ENCODE measurements at regions not wholly inside any gene's neighbourhood (a gene's known extent, or its start where the extent isn't known, plus 50 kb on each side); places are given as distances from the start of the nearest gene placed in this dataset.

GRCh38 chr12:86683568-86684304 lies 427.5 kb upstream of the MGAT4C start:
- DNase-seq (ENCODE audit: low read depth): no peak
- Histone ChIP-seq H3K4me3 (ENCODE audit: low read depth, low read length) (no peak overlapping the region), H3K27me3 (ENCODE audit: control insufficient read depth, insufficient read depth, low read length) (no peaks in the 10 kb centered on the region), H3K36me3 (ENCODE audit: control insufficient read depth, insufficient read depth, low read length) (no peaks in the 10 kb centered on the region)
- TF ChIP-seq, protein P1, sequence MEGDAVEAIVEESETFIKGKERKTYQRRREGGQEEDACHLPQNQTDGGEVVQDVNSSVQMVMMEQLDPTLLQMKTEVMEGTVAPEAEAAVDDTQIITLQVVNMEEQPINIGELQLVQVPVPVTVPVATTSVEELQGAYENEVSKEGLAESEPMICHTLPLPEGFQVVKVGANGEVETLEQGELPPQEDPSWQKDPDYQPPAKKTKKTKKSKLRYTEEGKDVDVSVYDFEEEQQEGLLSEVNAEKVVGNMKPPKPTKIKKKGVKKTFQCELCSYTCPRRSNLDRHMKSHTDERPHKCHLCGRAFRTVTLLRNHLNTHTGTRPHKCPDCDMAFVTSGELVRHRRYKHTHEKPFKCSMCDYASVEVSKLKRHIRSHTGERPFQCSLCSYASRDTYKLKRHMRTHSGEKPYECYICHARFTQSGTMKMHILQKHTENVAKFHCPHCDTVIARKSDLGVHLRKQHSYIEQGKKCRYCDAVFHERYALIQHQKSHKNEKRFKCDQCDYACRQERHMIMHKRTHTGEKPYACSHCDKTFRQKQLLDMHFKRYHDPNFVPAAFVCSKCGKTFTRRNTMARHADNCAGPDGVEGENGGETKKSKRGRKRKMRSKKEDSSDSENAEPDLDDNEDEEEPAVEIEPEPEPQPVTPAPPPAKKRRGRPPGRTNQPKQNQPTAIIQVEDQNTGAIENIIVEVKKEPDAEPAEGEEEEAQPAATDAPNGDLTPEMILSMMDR (IDR thresholded peaks at IDR 0.05; ENCODE audit: insufficient read depth, low read length, poor library complexity, severe bottlenecking): no peak

DNA sequence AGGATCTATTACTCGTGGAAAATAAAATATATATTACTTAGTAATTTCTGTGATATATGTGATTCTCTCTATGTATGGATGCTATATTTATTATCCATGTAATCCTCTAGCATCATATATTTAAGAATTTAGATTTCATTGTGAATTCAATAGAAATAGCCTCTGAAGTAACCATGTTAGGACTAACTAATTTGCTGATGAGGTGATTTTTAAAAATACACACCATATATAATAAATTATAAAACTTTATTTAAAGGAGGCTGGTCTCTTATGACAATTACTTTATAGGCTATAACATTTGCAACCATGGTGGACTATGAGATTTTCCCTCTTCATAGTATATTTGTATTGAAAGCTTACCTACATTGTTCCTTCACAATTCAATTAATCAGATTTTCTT lies 424.9 kb upstream of the MGAT4C start:
- H3K36me3 ChIP-seq (ENCODE audit: control insufficient read depth, insufficient read depth, low read length): no peaks in the 10 kb centered on the region
- no peak for DNase-seq (ENCODE audit: low read depth)
- TF ChIP-seq, protein P1 (IDR thresholded peaks at IDR 0.05; ENCODE audit: insufficient read depth, low read length, poor library complexity, severe bottlenecking): no peak
- H3K27me3 ChIP-seq (ENCODE audit: control insufficient read depth, insufficient read depth, low read length): no peaks in the 10 kb centered on the region
- no peak overlapping the region for H3K4me3 ChIP-seq (ENCODE audit: low read depth, low read length)

- no peaks in the 10 kb centered on the region for H3K36me3 ChIP-seq (ENCODE audit: control insufficient read depth, insufficient read depth, low read length)
- H3K4me3 ChIP-seq (ENCODE audit: low read depth, low read length): no peak overlapping the region
- TF ChIP-seq, protein P1 (IDR thresholded peaks at IDR 0.05; ENCODE audit: insufficient read depth, low read length, poor library complexity, severe bottlenecking): no peak
- no peaks in the 10 kb centered on the region for H3K27me3 ChIP-seq (ENCODE audit: control insufficient read depth, insufficient read depth, low read length)
- no peak for DNase-seq (ENCODE audit: low read depth)
Observed at GRCh38 chr12:86675197-86675596, 419.0 kb upstream of the MGAT4C start.

DNA sequence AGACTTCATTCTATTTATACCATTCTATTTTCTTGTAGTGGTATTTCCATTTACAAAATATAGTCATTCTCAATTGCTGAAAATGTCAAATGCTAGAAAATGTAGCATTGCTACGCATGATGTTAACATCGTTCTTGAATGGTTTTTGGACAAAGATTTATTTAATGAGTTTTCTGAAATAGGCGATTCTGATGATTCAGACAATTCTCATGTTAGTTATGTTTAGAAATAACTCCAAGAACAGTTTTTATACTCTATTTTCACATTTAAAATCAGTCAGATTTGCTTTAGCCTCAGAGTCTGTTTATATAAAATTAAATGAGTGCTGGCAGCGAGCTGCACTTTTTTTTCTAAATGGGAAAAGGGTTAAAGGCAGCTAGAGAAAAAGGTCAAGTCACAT lies 414.8 kb upstream of the MGAT4C start:
- Histone ChIP-seq H3K27me3 (ENCODE audit: control insufficient read depth, insufficient read depth, low read length) (no peaks in the 10 kb centered on the region), H3K4me3 (ENCODE audit: low read depth, low read length) (no peak overlapping the region), H3K36me3 (ENCODE audit: control insufficient read depth, insufficient read depth, low read length) (no peaks in the 10 kb centered on the region)
- TF ChIP-seq, protein P1 (IDR thresholded peaks at IDR 0.05; ENCODE audit: insufficient read depth, low read length, poor library complexity, severe bottlenecking): no peak
- DNase-seq (ENCODE audit: low read depth): no peak

- TF ChIP-seq, protein P1 (IDR thresholded peaks at IDR 0.05; ENCODE audit: insufficient read depth, low read length, poor library complexity, severe bottlenecking): no peak
- no peak for DNase-seq (ENCODE audit: low read depth)
Observed at GRCh38 chr12:86669010-86669409, 412.8 kb upstream of the MGAT4C start.

GRCh38 chr12:86666316-86666715 lies 410.1 kb upstream of the MGAT4C start:
- H3K36me3 ChIP-seq (ENCODE audit: control insufficient read depth, insufficient read depth, low read length): no peaks in the 10 kb centered on the region
- no peaks in the 10 kb centered on the region for H3K27me3 ChIP-seq (ENCODE audit: control insufficient read depth, insufficient read depth, low read length)
- no peak for DNase-seq (ENCODE audit: low read depth)
- H3K4me3 ChIP-seq (ENCODE audit: low read depth, low read length): no peak overlapping the region
- TF ChIP-seq, protein P1 (IDR thresholded peaks at IDR 0.05; ENCODE audit: insufficient read depth, low read length, poor library complexity, severe bottlenecking): no peak

More at GRCh38 chr12:86669010-86669409, 412.8 kb upstream of the MGAT4C start:
- Histone ChIP-seq H3K4me3 (ENCODE audit: low read depth, low read length) (no peak overlapping the region), H3K27me3 (ENCODE audit: control insufficient read depth, insufficient read depth, low read length) (no peaks in the 10 kb centered on the region), H3K36me3 (ENCODE audit: control insufficient read depth, insufficient read depth, low read length) (no peaks in the 10 kb centered on the region)
